ENCODE measurements at regions not wholly inside any gene's neighbourhood (a gene's known extent, or its start where the extent isn't known, plus 50 kb on each side); places are given as distances from the start of the nearest gene placed in this dataset.

DNA sequence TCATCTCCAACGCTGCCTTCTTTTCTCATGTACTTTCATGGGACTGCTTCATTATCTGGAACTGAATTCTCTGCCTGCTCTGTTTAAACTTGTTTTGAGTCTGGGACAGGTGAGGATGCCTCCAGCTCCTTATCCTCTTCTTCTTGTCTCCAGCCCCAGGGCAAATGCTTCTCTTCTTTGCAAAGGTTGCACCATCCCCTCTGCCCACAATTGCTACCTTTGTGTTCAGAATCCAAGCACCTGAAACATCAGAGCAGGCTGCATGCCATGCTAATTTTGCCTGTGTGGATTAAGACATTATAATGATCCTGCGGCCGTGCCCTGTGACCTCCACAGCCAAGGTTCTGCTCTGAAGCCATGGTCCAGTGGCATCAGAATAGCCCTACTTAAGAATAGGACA is 309.5 kb downstream of the EPHA4 start:
- TF ChIP-seq POLR2AphosphoS2 (IDR thresholded peaks at IDR 0.05; ENCODE audit: low read depth, low read length) (no peak), EP300 (IDR thresholded peaks at IDR 0.05; ENCODE audit: low read depth in 2 of 2, low read length in 2 of 2) (no peak), EP300 (CRISPR knock-in tag; IDR thresholded peaks at IDR 0.05; ENCODE audit: borderline replicate concordance) (no peak), HOXD1 (CRISPR knock-in tag; IDR thresholded peaks at IDR 0.05) (no peak), POLR2A (IDR thresholded peaks at IDR 0.05; ENCODE audit: insufficient read depth in 1 of 2, low read depth in 2 of 2, low read length in 2 of 2) (no peak), EZH2 (conservative IDR thresholded peaks at IDR 0.05; ENCODE audit: low read depth, low read length) (no peak)
- TF ChIP-seq, protein P1, sequence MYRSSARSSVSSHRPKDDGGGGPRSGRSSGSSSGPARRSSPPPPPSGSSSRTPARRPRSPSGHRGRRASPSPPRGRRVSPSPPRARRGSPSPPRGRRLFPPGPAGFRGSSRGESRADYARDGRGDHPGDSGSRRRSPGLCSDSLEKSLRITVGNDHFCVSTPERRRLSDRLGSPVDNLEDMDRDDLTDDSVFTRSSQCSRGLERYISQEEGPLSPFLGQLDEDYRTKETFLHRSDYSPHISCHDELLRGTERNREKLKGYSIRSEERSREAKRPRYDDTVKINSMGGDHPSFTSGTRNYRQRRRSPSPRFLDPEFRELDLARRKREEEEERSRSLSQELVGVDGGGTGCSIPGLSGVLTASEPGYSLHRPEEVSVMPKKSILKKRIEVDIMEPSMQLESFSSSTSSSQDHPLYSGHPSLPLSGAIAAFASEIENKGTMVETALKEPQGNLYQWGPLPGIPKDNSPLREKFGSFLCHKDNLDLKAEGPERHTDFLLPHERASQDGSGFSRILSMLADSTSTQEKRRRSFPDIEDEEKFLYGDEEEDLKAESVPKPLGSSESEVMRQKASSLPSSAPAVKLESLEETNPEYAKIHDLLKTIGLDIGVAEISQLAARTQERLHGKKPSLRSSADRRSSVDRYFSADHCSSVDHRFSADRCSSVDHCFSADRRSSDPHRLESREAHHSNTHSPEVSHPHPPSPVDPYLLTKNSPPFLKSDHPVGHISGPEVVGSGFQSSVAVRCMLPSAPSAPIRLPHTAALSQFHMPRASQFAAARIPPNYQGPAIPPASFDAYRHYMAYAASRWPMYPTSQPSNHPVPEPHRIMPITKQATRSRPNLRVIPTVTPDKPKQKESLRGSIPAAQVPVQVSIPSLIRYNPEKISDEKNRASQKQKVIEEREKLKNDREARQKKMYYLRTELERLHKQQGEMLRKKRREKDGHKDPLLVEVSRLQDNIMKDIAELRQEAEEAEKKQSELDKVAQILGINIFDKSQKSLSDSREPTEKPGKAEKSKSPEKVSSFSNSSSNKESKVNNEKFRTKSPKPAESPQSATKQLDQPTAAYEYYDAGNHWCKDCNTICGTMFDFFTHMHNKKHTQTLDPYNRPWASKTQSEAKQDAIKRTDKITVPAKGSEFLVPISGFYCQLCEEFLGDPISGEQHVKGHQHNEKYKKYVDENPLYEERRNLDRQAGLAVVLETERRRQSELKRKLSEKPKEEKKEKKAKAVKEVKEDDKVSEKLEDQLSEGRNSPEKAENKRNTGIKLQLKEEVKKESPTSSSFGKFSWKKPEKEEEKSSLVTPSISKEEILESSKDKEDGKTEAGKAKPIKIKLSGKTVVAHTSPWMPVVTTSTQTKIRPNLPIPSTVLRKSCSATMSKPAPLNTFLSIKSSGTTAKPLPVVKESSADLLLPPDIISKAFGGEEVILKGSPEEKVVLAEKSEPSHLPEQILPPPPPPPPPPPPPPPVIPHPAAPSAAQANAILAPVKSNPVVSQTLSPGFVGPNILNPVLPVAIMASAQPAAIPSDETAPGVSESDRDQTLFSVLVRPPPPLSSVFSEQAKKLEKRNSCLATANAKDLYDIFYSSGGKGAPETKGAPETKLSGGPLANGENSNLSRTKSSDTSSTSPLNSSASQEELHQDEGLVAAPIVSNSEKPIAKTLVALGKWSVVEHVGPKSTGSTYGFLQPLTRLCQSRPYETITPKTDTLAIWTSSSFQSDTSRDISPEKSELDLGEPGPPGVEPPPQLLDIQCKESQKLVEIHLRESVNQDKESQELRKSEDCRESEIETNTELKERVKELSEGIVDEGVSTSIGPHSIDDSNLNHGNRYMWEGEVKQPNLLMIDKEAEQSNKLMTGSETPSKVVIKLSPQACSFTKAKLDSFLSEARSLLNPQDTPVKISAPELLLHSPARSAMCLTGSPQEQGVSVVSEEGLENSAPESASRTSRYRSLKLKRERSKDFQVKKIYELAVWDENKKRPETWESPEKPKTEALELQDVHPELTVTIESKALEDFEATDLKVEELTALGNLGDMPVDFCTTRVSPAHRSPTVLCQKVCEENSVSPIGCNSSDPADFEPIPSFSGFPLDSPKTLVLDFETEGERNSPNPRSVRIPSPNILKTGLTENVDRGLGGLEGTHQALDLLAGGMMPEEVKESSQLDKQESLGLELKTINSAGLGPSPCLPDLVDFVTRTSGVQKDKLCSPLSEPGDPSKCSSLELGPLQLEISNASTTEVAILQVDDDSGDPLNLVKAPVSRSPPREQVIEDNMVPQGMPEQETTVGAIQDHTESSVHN (CRISPR knock-in tag; IDR thresholded peaks at IDR 0.05): no peak
